Testis (tissue), 2 donors: ENCODE measurements at regions not wholly inside any gene's neighbourhood (a gene's known extent, or its start where the extent isn't known, plus 50 kb on each side); places are given as distances from the start of the nearest gene placed in this dataset.

Source experiments
- DNase-seq: peaks from one replicate; pipeline ENCODE4 v3.0.0-alpha.2; 2019
- H3K27ac ChIP-seq, 2 donors: fragments of 200-600 bp; sonication (generic); one replicate each; pipeline ENCODE4 v1.5.1; 2019
- H3K27me3 ChIP-seq: fragments of 200-600 bp; sonication (generic); one replicate; pipeline ENCODE4 v1.5.1; 2019
- H3K36me3 ChIP-seq: fragments of 200-600 bp; sonication (generic); one replicate; pipeline ENCODE4 v1.5.1; 2017; ENCODE audit warnings: low read depth; ENCODE audit errors: missing control alignments
- H3K4me1 ChIP-seq: fragments of 200-600 bp; sonication (generic); one replicate; pipeline ENCODE4 v1.5.1; 2019
- H3K4me3 ChIP-seq, 2 donors: fragments of 200-600 bp; sonication (generic); one replicate each; pipeline ENCODE4 v1.5.1; 2017 to 2019
- H3K9me3 ChIP-seq: fragments of 200-600 bp; sonication (generic); one replicate; pipeline ENCODE4 v1.5.1; 2017
- POLR2A ChIP-seq: fragments of 450-650 bp; IDR thresholded peaks from one replicate; pipeline ENCODE4 v1.6.1; 2017; ENCODE audit warnings: antibody characterized with exemption, mild to moderate bottlenecking, moderate library complexity
- WGBS, 2 donors: methylation state at CpG; one replicate each; pipeline ENCODE4 v1.1.5; 2018; 5-methylcytosine and 5-hydroxymethylcytosine counted together
- intact Hi-C: fragments of 100-400 bp; cut with DNase I; formaldehyde crosslinking; loops from one replicate; pipeline ENCODE4 v1.15.1; 2023; ENCODE audit warnings: low total_unique reads
- TF ChIP-seq, protein P1 (sequence below), 3 experiments: fragments of 450-650 bp in 2 of 3; fragments of 200-600 bp in 1 of 3; sonication (generic) in 1 of 3; IDR thresholded peaks; one replicate each; pipeline ENCODE4 v1.5.1; 2016 to 2019; ENCODE audit warnings: antibody characterized with exemption in 3 of 3, mild to moderate bottlenecking in 2 of 3, moderate library complexity in 1 of 3

DNA sequence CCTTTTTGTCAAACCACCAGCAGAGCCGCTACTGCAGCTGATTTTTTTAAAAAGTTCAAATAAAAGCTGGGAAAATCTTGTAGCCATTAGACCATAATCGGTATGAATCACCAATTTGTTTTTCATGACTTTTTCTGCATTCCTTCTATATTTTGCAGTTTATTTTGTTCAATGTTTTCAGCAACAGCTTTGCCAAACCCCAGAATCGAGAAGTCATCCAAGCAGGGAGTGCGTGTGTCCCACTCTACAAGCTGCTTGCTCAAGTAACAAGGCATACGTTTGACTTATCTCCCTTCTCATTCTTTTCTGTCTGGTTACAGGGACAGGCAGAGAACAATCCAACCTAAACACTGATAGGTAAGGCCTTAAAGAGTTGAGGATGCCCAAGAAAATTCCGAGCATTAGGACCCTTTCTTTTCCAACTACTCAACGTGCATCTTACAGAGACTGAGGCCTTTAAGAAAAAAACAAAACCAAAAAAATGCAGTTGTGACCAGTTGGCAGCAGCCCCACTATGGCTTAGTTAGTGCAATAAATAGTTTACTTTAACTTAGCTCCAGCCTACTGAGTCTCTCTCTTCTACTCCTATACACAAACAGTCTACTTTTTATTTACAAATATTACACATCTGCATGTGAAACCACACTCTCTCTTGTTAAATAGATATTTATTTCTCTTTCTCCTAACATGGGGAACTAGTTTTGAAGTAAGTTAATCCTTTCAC lies 134.7 kb upstream of the SLIT3 start:
- Histone ChIP-seq H3K9me3 (no peaks in the 10 kb centered on the region), H3K4me1 (no peaks in the 10 kb centered on the region), H3K27me3 (no peaks in the 10 kb centered on the region), H3K36me3 (no peaks in the 10 kb centered on the region), H3K4me3 (no peak overlapping the region), H3K27ac (no peak overlapping the region)
- DNase-seq = no peak
- 70 to 71% methylated on average over 7 of the region's 7 CpGs for WGBS, 2 donors
- TF ChIP-seq POLR2A = no peak
- TF ChIP-seq, protein P1, sequence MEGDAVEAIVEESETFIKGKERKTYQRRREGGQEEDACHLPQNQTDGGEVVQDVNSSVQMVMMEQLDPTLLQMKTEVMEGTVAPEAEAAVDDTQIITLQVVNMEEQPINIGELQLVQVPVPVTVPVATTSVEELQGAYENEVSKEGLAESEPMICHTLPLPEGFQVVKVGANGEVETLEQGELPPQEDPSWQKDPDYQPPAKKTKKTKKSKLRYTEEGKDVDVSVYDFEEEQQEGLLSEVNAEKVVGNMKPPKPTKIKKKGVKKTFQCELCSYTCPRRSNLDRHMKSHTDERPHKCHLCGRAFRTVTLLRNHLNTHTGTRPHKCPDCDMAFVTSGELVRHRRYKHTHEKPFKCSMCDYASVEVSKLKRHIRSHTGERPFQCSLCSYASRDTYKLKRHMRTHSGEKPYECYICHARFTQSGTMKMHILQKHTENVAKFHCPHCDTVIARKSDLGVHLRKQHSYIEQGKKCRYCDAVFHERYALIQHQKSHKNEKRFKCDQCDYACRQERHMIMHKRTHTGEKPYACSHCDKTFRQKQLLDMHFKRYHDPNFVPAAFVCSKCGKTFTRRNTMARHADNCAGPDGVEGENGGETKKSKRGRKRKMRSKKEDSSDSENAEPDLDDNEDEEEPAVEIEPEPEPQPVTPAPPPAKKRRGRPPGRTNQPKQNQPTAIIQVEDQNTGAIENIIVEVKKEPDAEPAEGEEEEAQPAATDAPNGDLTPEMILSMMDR (IDR thresholded peaks at IDR 0.05) = no peak
- intact Hi-C loops = no loop called here

DNA sequence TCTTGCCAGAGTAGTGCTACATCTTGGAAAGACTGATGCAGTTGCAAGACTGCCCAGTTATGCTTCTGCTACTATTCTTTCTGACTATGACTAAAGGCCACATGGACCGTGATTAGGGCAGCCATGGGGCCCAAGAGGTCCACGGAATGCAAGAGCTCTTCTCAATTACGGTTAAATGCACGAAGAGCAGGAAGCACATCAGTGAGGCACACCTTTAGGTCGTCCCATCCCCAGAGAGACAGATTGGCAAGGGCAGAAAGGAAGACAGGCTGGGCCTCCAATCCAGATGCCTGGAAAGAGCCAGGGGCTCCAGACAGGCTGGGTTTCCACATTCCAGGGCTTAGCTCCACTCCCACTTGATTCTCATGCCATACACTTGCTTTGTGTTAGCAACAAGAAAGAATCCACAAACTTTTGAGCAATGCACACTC lies 132.3 kb upstream of the SLIT3 start:
- Histone ChIP-seq H3K9me3 (no peaks in the 10 kb centered on the region), H3K4me1 (no peaks in the 10 kb centered on the region), H3K4me3 (no peak overlapping the region), H3K27me3 (no peaks in the 10 kb centered on the region), H3K27ac (no peak overlapping the region), H3K36me3 (no peaks in the 10 kb centered on the region)
- intact Hi-C loops = no loop called here
- WGBS, 2 donors = 62 to 81% methylated on average over 5 of the region's 5 CpGs
- no peak for DNase-seq
- TF ChIP-seq, protein P1 (IDR thresholded peaks at IDR 0.05) = no peak

DNA sequence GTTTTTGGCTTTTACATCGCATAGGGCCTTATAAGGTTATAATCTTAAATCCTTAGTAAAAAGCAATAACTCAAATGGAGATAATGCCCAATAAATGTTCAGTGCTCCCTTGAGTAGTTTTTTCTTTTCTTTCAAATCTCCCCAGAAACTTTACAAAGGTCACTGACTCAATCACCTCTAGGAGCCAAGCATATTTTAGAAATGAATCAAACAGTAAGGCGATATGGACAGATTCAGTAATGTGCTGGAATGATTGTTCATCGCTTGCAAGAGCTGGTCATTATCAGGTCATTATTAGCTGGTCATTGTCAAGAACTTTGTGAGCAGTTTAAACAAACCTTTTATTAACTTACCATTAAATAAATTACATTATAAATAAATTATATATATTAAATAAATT lies 130.4 kb upstream of the SLIT3 start:
- no peaks in the 10 kb centered on the region for H3K4me1 ChIP-seq
- no peaks in the 10 kb centered on the region for H3K27me3 ChIP-seq
- H3K27ac ChIP-seq = no peak overlapping the region
- H3K9me3 ChIP-seq = no peaks in the 10 kb centered on the region
- 57 to 60% methylated on average over 3 of the region's 3 CpGs for WGBS, 2 donors
- no peak for DNase-seq
- intact Hi-C loops = no loop called here
- H3K36me3 ChIP-seq = no peaks in the 10 kb centered on the region
- no peak overlapping the region for H3K4me3 ChIP-seq
- TF ChIP-seq POLR2A = no peak
- TF ChIP-seq, protein P1 (IDR thresholded peaks at IDR 0.05) = no peak

DNA sequence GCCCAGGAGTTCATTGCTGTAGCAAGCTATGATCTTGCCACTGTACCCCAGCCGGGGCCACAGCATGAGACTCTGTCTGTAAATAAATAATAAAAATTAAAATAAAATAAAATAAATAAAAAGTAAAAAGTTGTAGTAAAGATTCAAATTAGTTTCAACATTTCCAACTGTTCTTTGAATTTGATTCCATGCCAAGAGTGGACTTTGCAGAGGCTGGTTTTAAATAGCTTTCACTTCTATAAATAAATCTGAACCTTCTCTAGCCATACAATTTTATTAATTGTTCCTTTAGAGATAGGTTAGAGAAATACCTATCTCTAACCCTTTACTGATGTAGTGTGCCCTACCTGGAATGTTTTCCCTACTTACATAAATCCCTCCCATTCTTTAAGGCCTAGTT lies 129.7 kb upstream of the SLIT3 start:
- TF ChIP-seq POLR2A = no peak
- TF ChIP-seq, protein P1 (IDR thresholded peaks at IDR 0.05) = no peak
- Histone ChIP-seq H3K9me3 (no peaks in the 10 kb centered on the region), H3K36me3 (no peaks in the 10 kb centered on the region), H3K27me3 (no peaks in the 10 kb centered on the region), H3K4me3 (no peak overlapping the region), H3K27ac (no peak overlapping the region), H3K4me1 (no peaks in the 10 kb centered on the region)
- DNase-seq = no peak
- intact Hi-C loops = no loop called here
- WGBS, 2 donors = 95 to 100% methylated on average over 1 of the region's 1 CpG

DNA sequence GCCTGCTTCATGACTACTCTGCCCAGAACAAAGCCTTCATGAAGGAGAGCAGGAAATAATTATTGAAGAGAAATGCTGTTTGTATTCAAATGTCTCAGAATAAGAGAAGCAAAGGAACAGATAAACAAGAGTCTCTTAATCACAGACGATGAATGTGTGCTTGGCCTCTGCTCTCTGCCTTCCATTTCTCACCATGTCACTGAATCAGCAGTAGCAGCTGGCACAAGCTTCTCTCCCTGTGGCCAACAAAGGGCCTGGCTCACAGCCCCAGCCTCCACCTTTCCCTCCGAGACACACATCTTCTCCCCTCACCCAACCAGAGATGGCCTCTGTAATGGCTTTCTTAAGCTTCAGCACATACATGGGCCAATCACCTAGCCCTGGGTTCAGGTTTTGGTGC lies 128.1 kb upstream of the SLIT3 start:
- no peaks in the 10 kb centered on the region for H3K36me3 ChIP-seq
- no peak overlapping the region for H3K4me3 ChIP-seq
- no peaks in the 10 kb centered on the region for H3K4me1 ChIP-seq
- intact Hi-C loops = no loop called here
- WGBS, 2 donors = 53 to 67% methylated on average over 2 of the region's 2 CpGs
- DNase-seq = no peak
- H3K27me3 ChIP-seq = no peaks in the 10 kb centered on the region
- no peaks in the 10 kb centered on the region for H3K9me3 ChIP-seq
- H3K27ac ChIP-seq = no peak overlapping the region
- TF ChIP-seq, protein P1 (IDR thresholded peaks at IDR 0.05) = no peak
- TF ChIP-seq POLR2A = no peak
